SK-N-SH treated with all-trans-retinoic acid at 6 μM for 48 hours (cell line): ENCODE measurements at regions not wholly inside any gene's neighbourhood (a gene's known extent, or its start where the extent isn't known, plus 50 kb on each side); places are given as distances from the start of the nearest gene placed in this dataset.

Experiments used
- ATAC-seq: fragments of 200-7000 bp; cut with Tn5 transposase; 3 replicates; pipeline ENCODE4 v1.9.1; 2020; ENCODE audit warnings: mild to moderate bottlenecking, moderate library complexity
- BACH2 ChIP-seq: fragments of 250-450 bp; sonication (Bioruptor Pico); IDR thresholded peaks from 2 replicates; pipeline ENCODE4 v1.9.0; 2021; ENCODE audit warnings: mild to moderate bottlenecking, borderline replicate concordance
- CREB5 ChIP-seq: fragments of 250-450 bp; sonication (Bioruptor Pico); IDR thresholded peaks from 2 replicates; pipeline ENCODE4 v1.5.1; 2020; ENCODE audit warnings: low read depth, mild to moderate bottlenecking, moderate library complexity
- CSRNP3 ChIP-seq: fragments of 250-450 bp; sonication (Bioruptor Pico); IDR thresholded peaks from 2 replicates; pipeline ENCODE4 v1.5.1; 2021; ENCODE audit warnings: mild to moderate bottlenecking, moderate library complexity
- ESRRG ChIP-seq: fragments of 250-450 bp; sonication (Bioruptor Pico); IDR thresholded peaks from 2 replicates; pipeline ENCODE4 v1.6.1; 2021; ENCODE audit warnings: mild to moderate bottlenecking
- GLIS3 ChIP-seq: fragments of 250-450 bp; sonication (Bioruptor Pico); IDR thresholded peaks from 2 replicates; pipeline ENCODE4 v1.5.0; 2020; ENCODE audit warnings: mild to moderate bottlenecking, moderate library complexity
- ISL1 ChIP-seq: fragments of 250-450 bp; sonication (Bioruptor Pico); IDR thresholded peaks from 2 replicates; pipeline ENCODE4 v2.1.2; 2022; ENCODE audit warnings: mild to moderate bottlenecking, moderate library complexity
- OSR1 ChIP-seq: fragments of 250-450 bp; sonication (Bioruptor Pico); IDR thresholded peaks from 2 replicates; pipeline ENCODE4 v1.8.0; 2022; ENCODE audit warnings: moderate library complexity, mild to moderate bottlenecking, inconsistent platforms
- PATZ1 ChIP-seq: fragments of 250-450 bp; sonication (Bioruptor Pico); IDR thresholded peaks from 2 replicates; pipeline ENCODE4 v1.8.0; 2020; ENCODE audit warnings: mild to moderate bottlenecking, moderate library complexity, borderline replicate concordance
- POU6F1 ChIP-seq: fragments of 250-450 bp; sonication (Bioruptor Pico); IDR thresholded peaks from 2 replicates; pipeline ENCODE4 v1.8.0; 2021; ENCODE audit warnings: low read depth, mild to moderate bottlenecking, moderate library complexity, borderline replicate concordance
- PPARA ChIP-seq: fragments of 250-450 bp; sonication (Bioruptor Pico); IDR thresholded peaks from 2 replicates; pipeline ENCODE4 v1.5.0; 2020; ENCODE audit warnings: mild to moderate bottlenecking, borderline replicate concordance
- RARB ChIP-seq: fragments of 250-450 bp; sonication (Bioruptor Pico); IDR thresholded peaks from 2 replicates; pipeline ENCODE4 v1.8.0; 2021; ENCODE audit warnings: mild to moderate bottlenecking, moderate library complexity
- SNAI2 ChIP-seq: fragments of 250-450 bp; sonication (Bioruptor Pico); IDR thresholded peaks from 2 replicates; pipeline ENCODE4 v1.5.0; 2020; ENCODE audit warnings: mild to moderate bottlenecking, moderate library complexity
- TOX ChIP-seq: fragments of 250-450 bp; sonication (Bioruptor Pico); IDR thresholded peaks from 2 replicates; pipeline ENCODE4 v1.8.0; 2021; ENCODE audit warnings: mild to moderate bottlenecking, moderate library complexity, borderline replicate concordance
- TSHZ2 ChIP-seq: fragments of 250-450 bp; sonication (Bioruptor Pico); IDR thresholded peaks from 2 replicates; pipeline ENCODE4 v1.5.0; 2020; ENCODE audit warnings: mild to moderate bottlenecking, moderate library complexity
- ZFP3 ChIP-seq: fragments of 250-450 bp; sonication (Bioruptor Pico); IDR thresholded peaks from 2 replicates; pipeline ENCODE4 v1.5.0; 2020; ENCODE audit warnings: mild to moderate bottlenecking, moderate library complexity
- ZFP30 ChIP-seq: fragments of 450-650 bp; formaldehyde crosslinking; IDR thresholded peaks from 2 replicates; pipeline ENCODE4 v1.5.0; 2022; ENCODE audit warnings: mild to moderate bottlenecking, moderate library complexity
- ZNF565 ChIP-seq: fragments of 450-650 bp; formaldehyde crosslinking; conservative IDR thresholded peaks from 2 replicates; pipeline ENCODE4 v1.5.0; 2020; ENCODE audit warnings: low read depth, mild to moderate bottlenecking, moderate library complexity
- ZNF70 ChIP-seq: fragments of 450-650 bp; formaldehyde crosslinking; IDR thresholded peaks from 2 replicates; pipeline ENCODE4 v1.5.0; 2020; ENCODE audit warnings: mild to moderate bottlenecking, moderate library complexity

- ATAC-seq, result no peak
- no peak for TF ChIP-seq CREB5
- TF ChIP-seq ESRRG (CRISPR knock-in tag), result no peak
- TF ChIP-seq OSR1 (CRISPR knock-in tag), result no peak
- TF ChIP-seq ISL1 (CRISPR knock-in tag), result no peak
- TF ChIP-seq, all 23 proteins: peak for 0
Measured at GRCh38 chr5:15442193-15442570, 57.8 kb upstream of the FBXL7 start.

- ATAC-seq, result no peak
Measured at GRCh38 chr5:15441433-15442192, 58.4 kb upstream of the FBXL7 start.

More at GRCh38 chr5:15441433-15442192, 58.4 kb upstream of the FBXL7 start:
- TF ChIP-seq OSR1 (CRISPR knock-in tag), result no peak
- no peak for TF ChIP-seq GLIS3 (CRISPR knock-in tag)
- no peak for TF ChIP-seq POU6F1 (CRISPR knock-in tag)
- no peak for TF ChIP-seq ZNF70 (CRISPR knock-in tag)
- TF ChIP-seq PATZ1 (CRISPR knock-in tag), result no peak
- TF ChIP-seq CSRNP3, result no peak
- no peak for TF ChIP-seq TOX (CRISPR knock-in tag)
- no peak for TF ChIP-seq TSHZ2 (CRISPR knock-in tag)
- no peak for TF ChIP-seq RARB (CRISPR knock-in tag)
- no peak for TF ChIP-seq ZNF565
- TF ChIP-seq ISL1 (CRISPR knock-in tag), result no peak
- TF ChIP-seq ZFP3 (CRISPR knock-in tag), result no peak
- no peak for TF ChIP-seq ESRRG (CRISPR knock-in tag)
- no peak for TF ChIP-seq BACH2 (CRISPR knock-in tag)
- TF ChIP-seq ZFP30 (CRISPR knock-in tag), result no peak
- no peak for TF ChIP-seq PPARA (CRISPR knock-in tag)
- TF ChIP-seq SNAI2 (CRISPR knock-in tag), result no peak
